Right lung (tissue), 2 donors: ENCODE measurements at regions not wholly inside any gene's neighbourhood (a gene's known extent, or its start where the extent isn't known, plus 50 kb on each side); places are given as distances from the start of the nearest gene placed in this dataset.

ENCODE experiments used
- DNase-seq, 2 donors: peaks; one replicate each; pipeline ENCODE4 v3.0.0-alpha.2; 2013

GRCh38 chr4:131046821-131047220 is 1950.9 kb downstream of the C4orf33 start:
- no peak for DNase-seq

GRCh38 chr4:131052646-131053045 is 1956.7 kb downstream of the C4orf33 start:
- DNase-seq: no peak

- DNase-seq: no peak
Observed at GRCh38 chr4:131054489-131055019, 1958.6 kb downstream of the C4orf33 start.

GRCh38 chr4:131061734-131062133 is 1965.8 kb downstream of the C4orf33 start:
- DNase-seq: no peak

- no peak for DNase-seq
Observed at GRCh38 chr4:131063878-131064277, 1967.9 kb downstream of the C4orf33 start.

- DNase-seq: no peak
Observed at GRCh38 chr4:131081069-131081468, 1985.1 kb downstream of the C4orf33 start.

GRCh38 chr4:131084997-131085396 is 1989.0 kb downstream of the C4orf33 start:
- no peak for DNase-seq

- DNase-seq: peak; percentile 11 to 16
Observed at GRCh38 chr4:131091896-131092295, 1995.9 kb downstream of the C4orf33 start.

GRCh38 chr4:131093303-131093702 is 1997.4 kb downstream of the C4orf33 start:
- DNase-seq: no peak

GRCh38 chr4:131098976-131099375 is 2003.0 kb downstream of the C4orf33 start:
- no peak for DNase-seq

GRCh38 chr4:131113273-131113672 is 2017.3 kb downstream of the C4orf33 start:
- no peak for DNase-seq

- no peak for DNase-seq
Observed at GRCh38 chr4:131113704-131114103, 2017.8 kb downstream of the C4orf33 start.

- DNase-seq: no peak
Observed at GRCh38 chr4:131119661-131120060, 2023.7 kb downstream of the C4orf33 start.

GRCh38 chr4:131137196-131137595 is 2011.9 kb upstream of the PCDH10 start:
- DNase-seq: no peak

GRCh38 chr4:131159261-131159660 is 1989.8 kb upstream of the PCDH10 start:
- no peak for DNase-seq

- DNase-seq: no peak
Observed at GRCh38 chr4:131192318-131192717, 1956.8 kb upstream of the PCDH10 start.

- DNase-seq: no peak
Observed at GRCh38 chr4:131207589-131207988, 1941.5 kb upstream of the PCDH10 start.

- no peak for DNase-seq
Observed at GRCh38 chr4:131248314-131248713, 1900.8 kb upstream of the PCDH10 start.

GRCh38 chr4:131251321-131251720 is 1897.8 kb upstream of the PCDH10 start:
- DNase-seq: peak; percentile 5 to 11

- no peak for DNase-seq
Observed at GRCh38 chr4:131257241-131257640, 1891.9 kb upstream of the PCDH10 start.

- no peak for DNase-seq
Observed at GRCh38 chr4:131258361-131258760, 1890.7 kb upstream of the PCDH10 start.

GRCh38 chr4:131288441-131288840 is 1860.7 kb upstream of the PCDH10 start:
- no peak for DNase-seq

GRCh38 chr4:131296192-131296591 is 1852.9 kb upstream of the PCDH10 start:
- DNase-seq: peak; percentile 7 to 12

GRCh38 chr4:131302108-131302507 is 1847.0 kb upstream of the PCDH10 start:
- DNase-seq: no peak

- no peak for DNase-seq
Observed at GRCh38 chr4:131304686-131305085, 1844.4 kb upstream of the PCDH10 start.
